NCI-H1694 (cell line): ENCODE measurements at regions not wholly inside any gene's neighbourhood (a gene's known extent, or its start where the extent isn't known, plus 50 kb on each side); places are given as distances from the start of the nearest gene placed in this dataset.

Source experiments
- DNase-seq: peaks from one replicate; lab custom pipeline; 2025; lab: John Stamatoyannopoulos, UW

- no peak for DNase-seq
Observed at GRCh38 chr1:227449741-227450441, 113.5 kb upstream of the ZNF678 start.

DNA sequence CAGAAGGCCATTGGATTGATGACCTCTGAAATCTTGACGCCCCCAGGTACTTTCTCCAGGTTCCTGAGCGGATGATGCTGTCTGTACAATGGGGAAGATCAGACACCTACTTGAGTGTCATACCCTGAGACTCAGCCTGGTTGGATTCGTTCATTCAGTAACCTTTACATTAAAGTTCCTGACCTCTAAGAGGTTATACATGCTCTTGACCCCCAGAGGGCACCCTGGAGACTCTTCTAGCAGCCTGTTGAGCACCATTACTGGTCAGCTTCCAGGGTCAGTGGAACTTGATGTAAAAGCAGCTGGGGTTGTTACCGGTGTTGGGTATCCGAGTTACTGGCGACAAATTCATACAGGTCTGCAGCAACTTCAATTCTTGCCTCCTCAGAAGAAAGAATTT is 114.3 kb upstream of the ZNF678 start:
- DNase-seq, result no peak

- DNase-seq, result no peak
Observed at GRCh38 chr1:227447531-227447990, 115.8 kb upstream of the ZNF678 start.

DNA sequence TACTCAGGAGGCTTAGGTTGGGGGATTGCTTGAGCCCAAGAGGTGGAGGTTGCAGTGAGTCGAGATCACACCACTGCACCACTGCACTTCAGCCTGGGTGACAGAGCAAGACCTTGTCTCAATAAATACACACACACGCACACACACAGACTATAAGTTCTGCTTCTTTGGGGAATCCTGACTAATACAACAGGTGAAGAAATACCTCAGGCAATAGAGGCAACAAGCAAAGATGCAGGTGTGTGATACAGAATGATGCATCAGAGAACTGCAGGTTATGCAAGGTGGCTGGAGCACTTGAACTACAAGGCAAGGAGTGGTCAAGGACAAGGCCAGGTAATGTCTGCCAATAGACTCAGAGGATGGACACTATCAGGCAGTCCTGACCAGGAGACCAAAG is 117.6 kb upstream of the ZNF678 start:
- DNase-seq, result no peak

- no peak for DNase-seq
Observed at GRCh38 chr1:227445092-227445674, 118.2 kb upstream of the ZNF678 start.

GRCh38 chr1:227440182-227440581 is 121.9 kb upstream of the CDC42BPA start:
- DNase-seq, result no peak

DNA sequence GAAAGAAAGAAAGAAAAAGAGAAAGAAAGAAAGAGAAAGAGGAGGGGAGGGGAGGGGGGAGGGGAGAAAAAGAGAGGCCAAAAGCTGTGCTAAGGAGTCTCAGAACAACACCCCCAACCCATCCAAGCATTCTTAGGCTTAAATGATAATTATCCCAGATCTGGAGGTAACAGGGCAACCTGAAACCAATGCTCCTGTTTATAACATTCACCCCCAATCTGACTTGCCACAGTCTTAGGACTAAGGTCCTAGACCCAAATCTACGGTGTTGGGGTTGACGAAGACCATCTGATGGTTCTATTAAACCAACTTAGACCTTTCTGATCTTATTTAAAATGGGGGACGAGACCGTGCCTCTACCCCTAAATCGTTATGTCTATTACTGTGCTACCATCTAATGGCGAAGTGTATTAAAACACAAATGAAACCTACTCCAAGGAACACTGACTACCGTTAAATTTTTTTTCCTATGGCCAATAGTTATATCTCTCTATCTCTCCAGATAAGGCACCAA is 119.3 kb upstream of the CDC42BPA start:
- peak; percentile 73 for DNase-seq

- no peak for DNase-seq
Observed at GRCh38 chr1:227434808-227435444, 116.6 kb upstream of the CDC42BPA start.

GRCh38 chr1:227433663-227434341 is 115.5 kb upstream of the CDC42BPA start:
- no peak for DNase-seq

GRCh38 chr1:227432981-227433380 is 114.7 kb upstream of the CDC42BPA start:
- no peak for DNase-seq

GRCh38 chr1:227432181-227432535 is 113.9 kb upstream of the CDC42BPA start:
- DNase-seq, result no peak

DNA sequence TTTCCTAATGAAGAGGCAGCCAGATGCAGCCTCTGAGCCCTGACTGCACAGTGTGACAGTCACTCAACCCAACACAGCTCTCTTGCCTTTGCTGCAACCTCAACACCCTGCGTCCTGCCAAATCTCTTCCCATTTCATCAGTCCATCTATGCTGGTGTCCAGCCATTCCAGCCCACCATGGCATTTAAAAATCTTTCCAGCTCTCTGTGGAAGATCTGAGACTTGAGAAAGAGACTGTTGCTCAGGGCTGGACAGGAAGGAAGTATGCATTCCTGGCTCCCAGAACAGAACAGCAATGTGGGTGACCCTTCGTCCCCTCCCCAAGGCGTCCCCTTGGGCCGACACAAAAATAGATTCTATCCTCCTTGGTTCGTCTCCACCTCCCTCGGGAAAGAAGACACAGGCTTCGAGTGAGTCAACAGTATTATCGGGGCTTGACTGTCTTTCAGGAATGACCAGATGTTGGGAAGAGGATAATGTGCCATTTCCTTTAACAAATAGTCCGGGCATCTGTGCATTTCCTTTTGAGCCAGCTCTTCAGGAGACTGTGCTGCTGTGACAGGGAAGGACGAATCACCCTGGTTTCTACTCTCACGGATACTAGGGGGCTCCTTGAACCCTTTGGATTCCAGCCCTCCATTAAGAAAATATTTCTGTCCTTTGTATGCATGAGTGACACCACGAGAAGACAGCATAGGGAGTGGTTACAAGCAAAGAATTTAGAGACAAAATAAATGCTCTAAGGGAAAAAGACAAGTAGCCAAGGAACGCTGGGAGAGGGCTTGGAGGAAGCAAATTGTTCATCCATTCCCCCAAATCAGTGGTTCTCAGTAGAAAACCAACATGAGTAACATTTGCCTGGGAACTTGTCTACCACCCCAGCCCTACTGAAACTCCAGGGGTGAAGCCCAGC is 111.4 kb upstream of the CDC42BPA start:
- DNase-seq, result peak; percentile 2

DNA sequence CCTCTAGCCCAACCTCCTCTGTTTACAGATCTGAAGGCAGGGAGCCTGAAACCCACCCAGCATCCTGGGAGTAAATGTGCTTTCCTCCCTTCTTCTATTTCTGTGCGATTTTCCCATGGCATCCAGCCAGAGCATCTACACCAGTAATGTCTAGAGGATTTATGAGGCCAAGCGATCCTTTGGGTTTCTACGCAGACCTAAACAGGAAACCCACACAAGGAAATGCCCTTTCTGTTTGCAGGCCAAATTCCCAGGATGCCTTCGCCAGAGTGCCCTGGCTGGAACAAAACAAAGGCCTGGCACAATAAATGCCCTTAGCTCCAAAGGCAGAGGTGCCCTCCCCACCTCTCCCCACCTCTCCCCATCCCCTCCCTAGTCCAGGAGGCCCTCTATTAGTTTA is 110.5 kb upstream of the CDC42BPA start:
- DNase-seq, result no peak

GRCh38 chr1:227427411-227427810 is 109.1 kb upstream of the CDC42BPA start:
- DNase-seq, result no peak

GRCh38 chr1:227424953-227425352 is 106.7 kb upstream of the CDC42BPA start:
- no peak for DNase-seq

- DNase-seq, result no peak
Observed at GRCh38 chr1:227424159-227424680, 105.9 kb upstream of the CDC42BPA start.

DNA sequence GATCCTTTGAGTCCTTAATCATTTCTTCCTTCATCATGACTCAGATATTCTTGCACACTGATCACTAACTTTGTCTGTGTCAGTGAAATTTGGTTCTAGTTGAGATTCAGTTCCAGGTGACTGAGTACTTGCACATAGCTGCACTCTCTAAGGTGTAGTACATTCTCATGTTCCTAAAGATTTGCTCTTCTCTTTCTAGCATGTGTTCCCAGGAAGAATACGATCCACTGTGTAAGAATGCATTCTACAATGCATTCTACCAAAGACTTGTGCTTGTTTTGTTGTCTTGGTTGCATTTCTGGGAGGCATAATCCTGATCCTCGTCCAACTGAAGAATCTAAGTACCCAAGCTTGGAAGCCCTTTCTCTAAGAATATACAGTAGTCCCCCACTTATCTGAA is 104.3 kb upstream of the CDC42BPA start:
- DNase-seq, result no peak

DNA sequence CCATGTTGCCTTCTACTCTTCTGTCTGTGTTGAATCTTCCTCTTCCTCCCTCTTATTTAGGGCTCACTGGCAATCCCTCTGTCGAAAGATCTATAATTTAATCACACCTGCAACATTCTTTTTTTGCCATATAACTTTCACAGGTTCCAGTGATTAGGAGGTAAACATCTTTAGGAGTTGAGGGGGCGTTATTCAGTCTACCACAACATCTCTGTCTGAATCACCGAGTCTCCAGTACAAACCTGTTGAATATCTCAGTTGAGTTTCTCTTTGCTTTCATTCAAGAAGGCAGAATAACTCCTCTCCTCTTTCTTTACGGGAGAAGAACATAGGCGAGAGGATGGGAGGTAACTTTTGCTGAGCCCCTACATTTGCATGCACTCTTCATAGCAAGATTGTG is 101.9 kb upstream of the CDC42BPA start:
- no peak for DNase-seq

DNA sequence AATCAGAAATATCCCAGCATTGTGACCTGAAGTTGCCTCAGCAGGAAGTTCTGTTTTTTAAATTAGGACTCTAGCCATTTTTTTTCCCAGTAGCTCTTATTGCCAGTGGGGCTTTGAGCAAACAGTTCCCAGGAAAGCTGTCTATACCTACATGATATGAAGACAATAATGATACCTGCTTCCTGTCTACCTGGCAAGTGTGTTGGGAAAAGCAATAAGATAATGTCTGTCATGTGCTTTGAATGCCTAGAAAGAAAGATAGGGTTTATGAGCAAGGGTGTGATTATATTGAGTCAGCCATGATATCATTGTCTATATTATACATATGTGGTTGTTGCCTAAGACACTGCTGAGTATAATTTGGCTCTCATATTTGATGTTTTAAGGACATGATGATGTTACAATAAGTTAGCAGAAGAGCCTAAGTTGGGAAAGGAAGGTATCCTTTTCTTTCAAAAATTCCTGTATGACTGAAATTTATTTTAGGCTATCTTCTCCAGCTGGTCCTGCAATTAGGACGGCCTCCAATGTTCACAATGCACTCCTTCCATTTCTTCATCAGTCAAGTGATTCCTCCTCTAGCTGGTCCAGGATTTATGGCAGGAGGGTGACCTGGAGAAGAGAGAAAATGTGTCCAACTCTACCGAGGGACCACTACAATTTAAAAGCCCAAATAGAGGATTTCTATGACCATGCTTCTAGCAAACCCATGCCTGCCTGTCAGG is 99.6 kb upstream of the CDC42BPA start:
- DNase-seq, result no peak

DNA sequence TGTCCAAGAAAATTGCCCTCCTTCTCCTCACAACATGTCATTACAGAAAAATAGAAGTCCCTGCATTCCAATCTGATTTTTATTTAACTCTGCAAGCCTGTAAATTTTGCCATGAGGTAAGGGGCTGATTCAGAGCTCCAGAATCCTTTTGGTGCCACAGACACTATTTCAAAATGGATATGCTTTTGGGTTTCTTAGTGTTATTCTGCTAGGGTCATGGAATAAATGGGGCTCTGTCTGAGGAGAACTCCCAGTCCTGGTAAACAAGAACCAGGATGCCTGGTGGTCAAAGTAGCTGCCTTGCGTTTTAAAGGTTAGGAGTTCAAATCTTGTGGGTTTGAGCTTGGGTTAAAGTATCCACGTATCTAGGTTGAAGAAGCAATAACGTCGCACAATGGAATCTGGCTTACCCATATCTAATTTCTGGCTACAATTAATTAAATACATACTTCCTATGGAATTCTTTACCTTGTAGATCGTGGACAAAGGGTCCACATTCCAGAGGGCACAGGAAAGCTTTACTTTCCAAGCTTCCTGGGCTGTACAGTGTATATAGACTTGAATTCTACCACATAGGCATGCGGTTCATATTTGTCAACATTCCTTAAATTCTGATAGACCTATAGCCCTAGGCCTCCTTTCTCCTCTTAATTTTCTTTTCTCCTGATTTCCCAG is 98.0 kb upstream of the CDC42BPA start:
- DNase-seq, result no peak
